ENCODE measurements at regions not wholly inside any gene's neighbourhood (a gene's known extent, or its start where the extent isn't known, plus 50 kb on each side); places are given as distances from the start of the nearest gene placed in this dataset.
"Not testable (repeated sequence)": the region's sequence is repeated elsewhere in the genome, so short reads cannot be mapped to it uniquely, and the experiment has no call there.

DNA sequence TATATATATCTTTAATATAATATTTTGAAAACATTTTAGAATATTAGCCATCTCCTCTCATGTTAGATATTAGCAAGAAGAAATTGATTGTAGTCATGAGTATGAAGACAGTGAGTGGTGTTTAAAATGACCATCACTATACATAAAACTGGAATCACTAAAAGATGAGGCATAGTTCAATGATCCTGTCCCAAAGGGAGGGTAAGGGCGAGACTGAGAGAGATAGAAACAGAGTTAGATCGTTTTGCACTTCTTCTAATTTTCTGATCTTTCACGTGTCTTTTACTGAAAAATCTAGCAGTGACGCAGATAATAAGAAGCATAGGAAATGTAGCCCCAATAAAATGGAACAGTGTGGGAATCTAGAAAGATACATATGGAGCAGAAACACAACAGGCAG, 627.4 kb downstream of the SLC16A7 start:
- Histone ChIP-seq H3K9ac (ENCODE audit: low read depth, low read length) (no peak overlapping the region), H3K9me3 (replicated peaks; ENCODE audit: low read length) (no peaks in the 10 kb centered on the region), H3K4me3 (ENCODE audit: low read length) (no peak overlapping the region), H3K36me3 (ENCODE audit: insufficient read depth, low read length) (no peaks in the 10 kb centered on the region), H3K27me3 (ENCODE audit: control insufficient read depth, insufficient read depth, low read length) (no peaks in the 10 kb centered on the region), H3K4me2 (ENCODE audit: low read length) (no peak overlapping the region), H3K4me1 (ENCODE audit: control insufficient read depth, insufficient read depth, low read length) (no peaks in the 10 kb centered on the region)

DNA sequence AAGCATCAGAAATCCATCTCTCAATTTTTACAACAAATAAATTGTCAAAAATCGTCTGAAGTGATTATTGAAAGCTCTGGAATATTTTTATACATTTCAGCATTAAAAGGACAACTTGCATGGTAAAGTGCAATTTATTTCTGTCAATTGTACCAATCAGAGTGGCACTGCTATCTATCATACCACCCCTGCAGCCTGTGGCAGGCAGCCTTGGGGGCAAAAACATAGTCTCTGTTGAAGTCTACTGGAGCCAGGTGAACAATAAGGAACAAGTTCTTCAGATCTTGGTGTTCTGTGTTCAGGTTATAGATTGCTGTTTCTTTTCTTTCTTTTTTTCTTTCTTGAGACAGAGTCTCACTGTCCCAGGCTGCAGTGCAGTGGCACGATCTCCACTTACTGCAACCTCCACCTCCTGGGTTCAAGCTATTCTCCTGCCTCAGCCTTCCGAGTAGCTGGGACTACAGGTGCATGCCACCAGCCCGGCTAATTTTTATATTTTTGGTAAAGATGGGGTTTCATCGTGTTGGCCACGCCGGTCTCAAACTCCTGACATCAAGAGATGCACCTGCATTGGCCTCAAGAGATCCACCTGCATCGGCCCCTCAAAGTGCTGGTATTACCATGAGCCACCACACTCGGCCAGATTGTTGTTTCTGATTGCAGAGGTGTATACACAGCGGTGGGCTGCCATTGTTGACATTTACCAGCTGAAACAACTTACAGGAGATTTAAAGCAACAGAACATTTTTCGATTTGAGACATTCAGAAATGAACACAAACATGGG, 629.6 kb downstream of the SLC16A7 start:
- no peak overlapping the region for H3K9ac ChIP-seq (ENCODE audit: low read depth, low read length)
- no peaks in the 10 kb centered on the region for H3K9me3 ChIP-seq (replicated peaks; ENCODE audit: low read length)
- no peaks in the 10 kb centered on the region for H3K4me1 ChIP-seq (ENCODE audit: control insufficient read depth, insufficient read depth, low read length)
- no peak overlapping the region for H3K4me2 ChIP-seq (ENCODE audit: low read length)
- H3K27me3 ChIP-seq (ENCODE audit: control insufficient read depth, insufficient read depth, low read length): no peaks in the 10 kb centered on the region
- H3K4me3 ChIP-seq (ENCODE audit: low read length): no peak overlapping the region
- H3K36me3 ChIP-seq (ENCODE audit: insufficient read depth, low read length): no peaks in the 10 kb centered on the region

DNA sequence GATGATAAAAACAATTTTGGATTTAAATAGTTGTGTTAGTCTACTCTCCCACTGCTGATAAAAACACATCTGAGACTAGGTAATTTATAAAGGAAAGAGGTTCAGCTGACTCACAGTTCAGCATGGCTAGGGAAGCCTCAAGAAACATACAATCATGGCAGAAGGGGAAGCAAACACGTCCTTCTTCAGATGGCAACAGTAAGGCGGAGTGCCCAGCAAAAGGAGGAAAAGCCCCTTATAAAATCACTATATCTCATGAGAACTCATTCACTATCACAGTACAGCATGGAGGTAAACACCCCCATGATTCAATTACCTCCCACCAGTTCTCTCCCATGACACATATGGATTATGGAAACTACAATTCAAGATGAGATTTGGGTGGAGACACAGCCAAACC, 632.1 kb downstream of the SLC16A7 start:
- Histone ChIP-seq H3K4me1 (ENCODE audit: control insufficient read depth, insufficient read depth, low read length) (no peaks in the 10 kb centered on the region), H3K9me3 (replicated peaks; ENCODE audit: low read length) (no peaks in the 10 kb centered on the region), H3K36me3 (ENCODE audit: insufficient read depth, low read length) (no peaks in the 10 kb centered on the region), H3K4me3 (ENCODE audit: low read length) (no peak overlapping the region), H3K4me2 (ENCODE audit: low read length) (no peak overlapping the region), H3K27me3 (ENCODE audit: control insufficient read depth, insufficient read depth, low read length) (no peaks in the 10 kb centered on the region), H3K9ac (ENCODE audit: low read depth, low read length) (no peak overlapping the region)

DNA sequence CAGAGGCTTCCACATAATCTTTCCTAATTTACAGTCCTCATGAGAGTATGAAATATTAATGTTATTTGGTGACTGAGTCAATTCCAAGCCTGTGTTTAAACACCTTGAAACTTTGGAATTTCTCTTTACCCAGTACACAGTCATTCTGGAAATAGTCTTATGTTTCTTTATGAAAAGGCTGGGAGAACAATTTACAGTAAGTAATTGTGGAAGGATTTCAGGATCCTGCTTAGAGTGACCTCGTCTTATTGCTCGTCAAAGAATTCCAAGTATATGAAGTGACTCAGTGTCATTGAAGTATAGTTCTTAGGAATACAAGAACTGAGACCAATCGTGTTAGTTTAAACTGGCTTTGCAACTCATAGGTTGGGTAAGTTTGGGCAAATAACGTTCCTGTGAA, 634.2 kb downstream of the SLC16A7 start:
- no peaks in the 10 kb centered on the region for H3K9me3 ChIP-seq (replicated peaks; ENCODE audit: low read length)
- no peaks in the 10 kb centered on the region for H3K36me3 ChIP-seq (ENCODE audit: insufficient read depth, low read length)
- H3K27me3 ChIP-seq (ENCODE audit: control insufficient read depth, insufficient read depth, low read length): no peaks in the 10 kb centered on the region
- no peak overlapping the region for H3K4me2 ChIP-seq (ENCODE audit: low read length)
- H3K4me1 ChIP-seq (ENCODE audit: control insufficient read depth, insufficient read depth, low read length): no peaks in the 10 kb centered on the region
- H3K9ac ChIP-seq (ENCODE audit: low read depth, low read length): no peak overlapping the region
- H3K4me3 ChIP-seq (ENCODE audit: low read length): no peak overlapping the region

DNA sequence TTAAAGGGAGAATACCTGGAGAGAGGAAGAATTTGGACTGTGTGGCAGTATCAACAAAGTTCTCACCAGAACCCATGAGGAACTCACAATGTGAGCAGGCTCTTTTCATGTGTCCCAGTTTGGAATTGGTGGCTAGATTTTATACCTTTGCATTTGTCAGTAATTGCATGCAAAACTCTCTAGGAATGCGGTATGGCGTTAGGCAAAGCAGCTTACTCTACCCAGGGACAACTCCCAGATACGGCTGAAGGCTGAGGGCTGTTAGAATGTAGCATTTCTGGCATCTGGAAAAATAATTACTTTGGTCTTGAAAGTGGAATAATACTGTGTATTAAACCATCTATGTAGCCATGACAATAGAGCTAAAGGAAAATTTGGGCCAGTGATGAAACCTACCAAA, 635.5 kb downstream of the SLC16A7 start:
- H3K4me3 ChIP-seq (ENCODE audit: low read length): no peak overlapping the region
- no peaks in the 10 kb centered on the region for H3K4me1 ChIP-seq (ENCODE audit: control insufficient read depth, insufficient read depth, low read length)
- H3K9ac ChIP-seq (ENCODE audit: low read depth, low read length): no peak overlapping the region
- H3K4me2 ChIP-seq (ENCODE audit: low read length): no peak overlapping the region
- H3K9me3 ChIP-seq (replicated peaks; ENCODE audit: low read length): no peaks in the 10 kb centered on the region
- no peaks in the 10 kb centered on the region for H3K36me3 ChIP-seq (ENCODE audit: insufficient read depth, low read length)
- H3K27me3 ChIP-seq (ENCODE audit: control insufficient read depth, insufficient read depth, low read length): no peaks in the 10 kb centered on the region

DNA sequence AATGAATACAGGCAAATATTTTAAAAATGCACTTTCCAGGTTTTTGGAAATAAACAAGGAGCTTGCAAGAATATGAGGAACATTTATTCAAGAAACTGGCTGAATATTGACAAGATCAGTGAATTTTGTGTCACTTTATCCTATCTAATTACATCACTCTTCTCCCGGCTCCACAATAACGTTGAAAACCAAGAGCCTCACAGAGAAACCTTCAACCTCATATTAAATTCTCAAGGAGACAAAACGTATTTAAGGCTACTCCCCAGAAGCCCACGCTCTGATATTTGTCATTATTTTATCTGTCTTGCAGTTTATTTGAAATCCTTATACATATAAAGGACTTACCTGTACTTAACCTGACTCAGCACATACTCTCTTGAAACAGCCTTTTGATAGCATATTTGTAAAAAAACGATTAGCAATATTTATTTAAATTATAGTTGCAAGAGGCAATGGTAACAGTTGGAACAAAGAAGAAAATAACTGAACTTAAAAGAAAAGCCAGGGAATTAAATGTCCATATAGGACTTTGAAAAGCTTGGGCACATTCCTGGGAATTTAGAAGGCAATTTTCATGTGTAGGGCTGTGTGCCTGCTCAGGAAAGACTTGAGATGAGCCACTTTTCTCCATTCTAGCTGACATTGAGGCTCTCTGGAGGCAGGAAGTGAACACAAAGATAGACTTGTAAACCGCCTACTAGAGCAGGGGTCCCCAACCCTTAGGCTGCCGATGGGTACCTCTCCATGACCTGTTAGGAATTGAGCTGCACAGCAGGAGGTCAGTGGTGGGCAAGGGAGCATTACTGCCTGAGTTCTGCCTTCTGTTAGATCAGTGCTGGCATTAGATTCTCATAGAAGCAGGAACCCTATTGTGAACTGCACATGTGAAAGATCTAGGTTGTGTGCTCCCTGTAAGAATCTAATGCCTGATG, 636.4 kb downstream of the SLC16A7 start:
- no peak overlapping the region for H3K4me3 ChIP-seq (ENCODE audit: low read length)

DNA sequence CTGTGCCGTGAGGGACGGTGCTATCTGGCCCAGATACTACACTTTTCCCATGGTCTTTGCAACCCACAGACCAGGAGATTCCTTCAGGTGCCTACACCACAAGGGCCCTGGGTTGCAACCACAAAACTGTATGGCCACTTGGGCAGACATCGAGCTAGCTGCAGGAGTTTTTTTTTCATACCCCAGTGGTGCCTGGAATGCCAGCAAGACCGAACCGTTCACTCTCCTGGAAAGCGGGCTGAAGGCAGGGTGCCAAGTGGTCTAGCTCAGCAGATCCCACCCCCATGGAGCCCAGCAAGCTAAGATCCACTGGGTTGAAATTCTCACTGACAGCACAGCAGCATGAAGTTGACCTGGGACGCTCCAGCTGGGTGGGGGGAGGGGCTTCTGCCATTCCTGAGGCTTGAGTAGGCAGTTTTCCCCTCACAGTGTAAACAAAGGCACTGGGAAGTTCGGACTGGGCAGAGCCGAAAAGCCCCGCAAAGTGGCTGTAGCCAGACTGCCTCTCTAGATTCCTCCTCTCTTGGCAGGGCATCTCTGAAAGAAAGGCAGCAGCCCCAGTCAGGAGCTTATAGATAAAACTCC, 638.9 kb downstream of the SLC16A7 start:
- H3K9me3 ChIP-seq (replicated peaks; ENCODE audit: low read length); H3K4me1 ChIP-seq (ENCODE audit: control insufficient read depth, insufficient read depth, low read length); H3K36me3 ChIP-seq (ENCODE audit: insufficient read depth, low read length); H3K9ac ChIP-seq (ENCODE audit: low read depth, low read length); H3K27me3 ChIP-seq (ENCODE audit: control insufficient read depth, insufficient read depth, low read length); H3K4me3 ChIP-seq (ENCODE audit: low read length); H3K4me2 ChIP-seq (ENCODE audit: low read length): not testable (repeated sequence)

More for the DNA sequence above, 636.4 kb downstream of the SLC16A7 start:
- no peaks in the 10 kb centered on the region for H3K36me3 ChIP-seq (ENCODE audit: insufficient read depth, low read length)
- no peak overlapping the region for H3K9ac ChIP-seq (ENCODE audit: low read depth, low read length)
- H3K27me3 ChIP-seq (ENCODE audit: control insufficient read depth, insufficient read depth, low read length): no peaks in the 10 kb centered on the region
- H3K4me1 ChIP-seq (ENCODE audit: control insufficient read depth, insufficient read depth, low read length): no peaks in the 10 kb centered on the region
- no peaks in the 10 kb centered on the region for H3K9me3 ChIP-seq (replicated peaks; ENCODE audit: low read length)
- H3K4me2 ChIP-seq (ENCODE audit: low read length): no peak overlapping the region

DNA sequence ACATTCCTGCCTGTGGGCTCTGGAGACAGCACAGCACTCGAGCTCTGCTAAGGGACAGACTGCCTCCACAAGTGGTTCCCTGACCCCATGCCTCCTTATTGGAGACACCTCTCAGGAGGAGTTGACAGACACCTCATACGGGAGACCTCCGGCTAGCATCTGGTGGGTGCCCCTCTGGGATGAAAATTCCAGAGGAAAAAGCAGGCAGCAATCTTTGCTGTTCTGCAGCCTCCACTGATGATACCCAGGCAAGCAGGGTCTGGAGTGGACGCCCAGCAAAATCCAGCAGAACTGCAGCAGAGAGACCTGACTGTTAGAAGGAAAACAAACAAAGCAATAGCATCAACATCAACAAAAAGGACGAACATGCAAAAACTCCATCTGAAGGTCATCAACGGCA, 639.4 kb downstream of the SLC16A7 start:
- no peaks in the 10 kb centered on the region for H3K9me3 ChIP-seq (replicated peaks; ENCODE audit: low read length)
- no peaks in the 10 kb centered on the region for H3K36me3 ChIP-seq (ENCODE audit: insufficient read depth, low read length)
- no peak overlapping the region for H3K4me2 ChIP-seq (ENCODE audit: low read length)
- H3K4me3 ChIP-seq (ENCODE audit: low read length): no peak overlapping the region
- no peaks in the 10 kb centered on the region for H3K4me1 ChIP-seq (ENCODE audit: control insufficient read depth, insufficient read depth, low read length)
- no peak overlapping the region for H3K9ac ChIP-seq (ENCODE audit: low read depth, low read length)
- no peaks in the 10 kb centered on the region for H3K27me3 ChIP-seq (ENCODE audit: control insufficient read depth, insufficient read depth, low read length)

DNA sequence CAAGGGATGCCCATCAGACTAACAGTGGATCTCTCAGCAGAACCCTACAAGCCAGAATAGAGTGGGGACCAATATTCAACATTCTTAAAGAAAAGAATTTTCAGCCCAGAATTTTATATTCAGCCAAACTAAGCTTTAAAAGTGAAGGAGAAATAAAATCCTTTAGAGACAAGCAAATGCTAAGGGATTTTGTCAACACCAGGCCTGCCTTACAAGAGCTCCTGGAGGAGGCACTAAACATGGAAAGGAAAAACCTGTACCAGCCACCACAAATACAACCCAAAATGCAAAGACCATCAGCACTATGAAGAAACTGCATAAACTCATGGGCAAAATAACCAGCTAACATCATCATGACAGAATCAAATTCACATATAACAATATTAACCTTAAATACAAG, 640.6 kb downstream of the SLC16A7 start:
- not testable (repeated sequence) for H3K4me1 ChIP-seq (ENCODE audit: control insufficient read depth, insufficient read depth, low read length); H3K27me3 ChIP-seq (ENCODE audit: control insufficient read depth, insufficient read depth, low read length); H3K9me3 ChIP-seq (replicated peaks; ENCODE audit: low read length); H3K4me2 ChIP-seq (ENCODE audit: low read length); H3K36me3 ChIP-seq (ENCODE audit: insufficient read depth, low read length); H3K9ac ChIP-seq (ENCODE audit: low read depth, low read length); H3K4me3 ChIP-seq (ENCODE audit: low read length)

DNA sequence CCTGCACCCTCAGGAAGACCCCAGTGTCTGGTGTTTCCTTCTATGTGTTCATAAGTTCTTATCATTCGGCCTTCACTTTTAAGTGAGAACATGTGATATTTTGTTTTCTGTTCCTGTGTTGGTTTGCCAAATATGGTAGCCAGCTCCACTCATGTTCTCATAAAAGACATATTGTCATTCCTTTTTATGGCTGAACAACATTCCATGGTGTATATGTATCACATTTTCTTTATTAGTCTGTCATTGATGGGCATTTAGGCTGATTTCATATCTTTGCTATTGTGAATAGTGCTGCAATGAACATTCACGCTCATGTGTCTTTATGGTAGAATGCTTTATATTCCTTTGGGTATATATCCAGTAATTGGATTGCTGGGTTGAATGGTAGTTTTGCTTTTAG, 645.1 kb downstream of the SLC16A7 start:
- H3K4me3 ChIP-seq (ENCODE audit: low read length): no peak overlapping the region
- no peaks in the 10 kb centered on the region for H3K27me3 ChIP-seq (ENCODE audit: control insufficient read depth, insufficient read depth, low read length)
- no peaks in the 10 kb centered on the region for H3K4me1 ChIP-seq (ENCODE audit: control insufficient read depth, insufficient read depth, low read length)

DNA sequence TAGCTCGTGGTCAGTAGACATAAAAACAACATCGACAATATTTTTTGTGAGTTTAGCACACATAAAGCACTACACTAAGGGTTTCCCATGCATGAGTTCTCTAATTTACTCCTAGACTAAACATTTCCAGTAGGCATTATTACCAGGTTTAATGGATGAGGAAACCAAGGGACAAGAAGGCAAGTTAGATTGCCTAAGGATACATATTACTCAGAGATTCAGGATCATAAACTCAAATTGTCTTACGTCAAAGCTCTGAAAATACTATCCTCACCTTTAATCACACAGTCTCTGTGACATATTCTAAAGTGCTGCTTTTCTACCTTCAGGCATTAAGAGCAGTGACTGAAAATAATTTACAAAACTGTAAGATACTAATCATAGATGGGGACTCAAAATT, 655.3 kb downstream of the SLC16A7 start:
- no peaks in the 10 kb centered on the region for H3K9me3 ChIP-seq (replicated peaks; ENCODE audit: low read length)
- no peak overlapping the region for H3K4me2 ChIP-seq (ENCODE audit: low read length)
- H3K4me1 ChIP-seq (ENCODE audit: control insufficient read depth, insufficient read depth, low read length): no peaks in the 10 kb centered on the region
- no peak overlapping the region for H3K4me3 ChIP-seq (ENCODE audit: low read length)
- no peaks in the 10 kb centered on the region for H3K27me3 ChIP-seq (ENCODE audit: control insufficient read depth, insufficient read depth, low read length)
- H3K36me3 ChIP-seq (ENCODE audit: insufficient read depth, low read length): no peaks in the 10 kb centered on the region
- H3K9ac ChIP-seq (ENCODE audit: low read depth, low read length): no peak overlapping the region

More for the DNA sequence above, 645.1 kb downstream of the SLC16A7 start:
- H3K4me2 ChIP-seq (ENCODE audit: low read length): no peak overlapping the region
- H3K9ac ChIP-seq (ENCODE audit: low read depth, low read length): no peak overlapping the region
- no peaks in the 10 kb centered on the region for H3K9me3 ChIP-seq (replicated peaks; ENCODE audit: low read length)
- no peaks in the 10 kb centered on the region for H3K36me3 ChIP-seq (ENCODE audit: insufficient read depth, low read length)
